ENCODE measurements at regions not wholly inside any gene's neighbourhood (a gene's known extent, or its start where the extent isn't known, plus 50 kb on each side); places are given as distances from the start of the nearest gene placed in this dataset.

- no peak for TF ChIP-seq EP300 (IDR thresholded peaks at IDR 0.05)
- TF ChIP-seq, protein P1, sequence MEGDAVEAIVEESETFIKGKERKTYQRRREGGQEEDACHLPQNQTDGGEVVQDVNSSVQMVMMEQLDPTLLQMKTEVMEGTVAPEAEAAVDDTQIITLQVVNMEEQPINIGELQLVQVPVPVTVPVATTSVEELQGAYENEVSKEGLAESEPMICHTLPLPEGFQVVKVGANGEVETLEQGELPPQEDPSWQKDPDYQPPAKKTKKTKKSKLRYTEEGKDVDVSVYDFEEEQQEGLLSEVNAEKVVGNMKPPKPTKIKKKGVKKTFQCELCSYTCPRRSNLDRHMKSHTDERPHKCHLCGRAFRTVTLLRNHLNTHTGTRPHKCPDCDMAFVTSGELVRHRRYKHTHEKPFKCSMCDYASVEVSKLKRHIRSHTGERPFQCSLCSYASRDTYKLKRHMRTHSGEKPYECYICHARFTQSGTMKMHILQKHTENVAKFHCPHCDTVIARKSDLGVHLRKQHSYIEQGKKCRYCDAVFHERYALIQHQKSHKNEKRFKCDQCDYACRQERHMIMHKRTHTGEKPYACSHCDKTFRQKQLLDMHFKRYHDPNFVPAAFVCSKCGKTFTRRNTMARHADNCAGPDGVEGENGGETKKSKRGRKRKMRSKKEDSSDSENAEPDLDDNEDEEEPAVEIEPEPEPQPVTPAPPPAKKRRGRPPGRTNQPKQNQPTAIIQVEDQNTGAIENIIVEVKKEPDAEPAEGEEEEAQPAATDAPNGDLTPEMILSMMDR (IDR thresholded peaks at IDR 0.05) = no peak
- TF ChIP-seq POLR2A (IDR thresholded peaks at IDR 0.05) = no peak
- no peak for TF ChIP-seq POLR2AphosphoS5 (IDR thresholded peaks at IDR 0.05)
These were observed 266.9 kb upstream of the PELI2 start for GRCh38 chr14:55851301-55851700.
